Fibroblast of lung (primary cell): ENCODE measurements at regions not wholly inside any gene's neighbourhood (a gene's known extent, or its start where the extent isn't known, plus 50 kb on each side); places are given as distances from the start of the nearest gene placed in this dataset.

Experiments
- DNase-seq, 2 donors: peaks; one replicate each; pipeline versions ENCODE4 v3.0.0 to v3.0.0-alpha.2; 2010; ENCODE audit warnings: low read depth in 2 of 2
- H2AFZ ChIP-seq: 2 replicates; pipeline ENCODE4 v1.5.1; 2012; ENCODE audit warnings: low read length, control low read depth, inconsistent platforms
- H3K27ac ChIP-seq: 2 replicates; pipeline ENCODE4 v1.5.1; 2011; ENCODE audit warnings: low read length, control low read depth; ENCODE audit not compliant: insufficient read depth
- H3K27me3 ChIP-seq: 2 replicates; pipeline ENCODE4 v1.5.1; 2011; ENCODE audit warnings: mild to moderate bottlenecking, low read length; ENCODE audit not compliant: control insufficient read depth, insufficient read depth
- H3K36me3 ChIP-seq: 2 replicates; pipeline ENCODE4 v1.5.1; 2011; ENCODE audit warnings: low read length; ENCODE audit not compliant: control insufficient read depth, insufficient read depth
- H3K4me1 ChIP-seq: 2 replicates; pipeline ENCODE4 v1.5.1; 2011; ENCODE audit warnings: low read length; ENCODE audit not compliant: control insufficient read depth, insufficient read depth; ENCODE audit errors: extremely low read depth
- H3K4me2 ChIP-seq: 2 replicates; pipeline ENCODE4 v1.5.1; 2011; ENCODE audit warnings: low read length, control low read depth; ENCODE audit not compliant: insufficient read depth; ENCODE audit errors: extremely low read depth
- H3K4me3 ChIP-seq, 4 experiments: fragments of 200-600 bp in 1 of 4; sonication (generic) in 1 of 4; replicated peaks in 1 of 4; 2 replicates each; pipeline ENCODE4 v1.5.1; 2011 to 2016; ENCODE audit warnings: low read length in 4 of 4, low read depth in 3 of 4, mild to moderate bottlenecking in 3 of 4, control low read depth in 2 of 4, inconsistent platforms in 1 of 4, mixed read lengths in 1 of 4; ENCODE audit not compliant: insufficient read depth in 1 of 4; ENCODE audit errors: control extremely low read depth in 1 of 4
- H3K79me2 ChIP-seq: 2 replicates; pipeline ENCODE4 v1.5.1; 2012; ENCODE audit warnings: mild to moderate bottlenecking, low read length, inconsistent platforms; ENCODE audit not compliant: control insufficient read depth, insufficient read depth
- H3K9ac ChIP-seq: 2 replicates; pipeline ENCODE4 v1.5.1; 2011; ENCODE audit warnings: mild to moderate bottlenecking, low read length, control low read depth; ENCODE audit not compliant: insufficient read depth
- H3K9me3 ChIP-seq: 2 replicates; pipeline ENCODE4 v1.5.1; 2012; ENCODE audit warnings: low read depth, low read length; ENCODE audit not compliant: control insufficient read depth, insufficient read depth
- H4K20me1 ChIP-seq: 2 replicates; pipeline ENCODE4 v1.5.1; 2011; ENCODE audit warnings: low read length; ENCODE audit not compliant: control insufficient read depth, insufficient read depth; ENCODE audit errors: extremely low read depth
- CTCF ChIP-seq, 2 donors: IDR thresholded peaks in 1 of 2; conservative IDR thresholded peaks in 1 of 2; 1 replicate in 1 of 2; 2 replicates in 1 of 2; pipeline ENCODE4 v1.5.1; 2011 to 2012; ENCODE audit warnings: low read length in 2 of 2, control low read depth in 1 of 2, inconsistent platforms in 1 of 2, low read depth in 1 of 2, mild to moderate bottlenecking in 1 of 2
- EZH2 ChIP-seq: IDR thresholded peaks from 2 replicates; pipeline ENCODE4 v1.5.1; 2012; ENCODE audit warnings: low read length, control low read depth, mild to moderate bottlenecking; ENCODE audit errors: missing control alignments

GRCh38 chr2:195594919-195595694, 61.9 kb upstream of the SLC39A10 start:
- Histone ChIP-seq H3K9ac (no peak overlapping the region), H3K36me3 (no peaks in the 10 kb centered on the region), H3K27ac (no peak overlapping the region), H3K9me3 (no peaks in the 10 kb centered on the region), H3K4me1 (no peaks in the 10 kb centered on the region), H3K79me2 (no peaks in the 10 kb centered on the region), H2AFZ (no peak overlapping the region), H3K27me3 (no peaks in the 10 kb centered on the region), H3K4me2 (no peak overlapping the region), H3K4me3 (no peak overlapping the region), H4K20me1 (no peaks in the 10 kb centered on the region)
- no peak for DNase-seq
- TF ChIP-seq CTCF (conservative IDR thresholded peaks at IDR 0.05 in 1 of 2, IDR thresholded peaks at IDR 0.05 in 1 of 2; ENCODE audit: low read depth in 1 of 2, low read length in 2 of 2) (no peak), EZH2 (no peak)

- Histone ChIP-seq H3K4me3 (no peak overlapping the region), H4K20me1 (no peaks in the 10 kb centered on the region), H3K4me1 (no peaks in the 10 kb centered on the region), H3K36me3 (no peaks in the 10 kb centered on the region), H3K79me2 (no peaks in the 10 kb centered on the region), H2AFZ (no peak overlapping the region), H3K9ac (no peak overlapping the region), H3K9me3 (no peaks in the 10 kb centered on the region), H3K27me3 (no peaks in the 10 kb centered on the region), H3K4me2 (no peak overlapping the region), H3K27ac (no peak overlapping the region)
- no peak for DNase-seq
- TF ChIP-seq CTCF (conservative IDR thresholded peaks at IDR 0.05 in 1 of 2, IDR thresholded peaks at IDR 0.05 in 1 of 2; ENCODE audit: low read depth in 1 of 2, low read length in 2 of 2): no peak
- no peak for TF ChIP-seq EZH2
Observed at GRCh38 chr2:195594248-195594647, 62.8 kb upstream of the SLC39A10 start.

- TF ChIP-seq CTCF (conservative IDR thresholded peaks at IDR 0.05 in 1 of 2, IDR thresholded peaks at IDR 0.05 in 1 of 2; ENCODE audit: low read depth in 1 of 2, low read length in 2 of 2) (no peak), EZH2 (no peak)
- no peak for DNase-seq
- Histone ChIP-seq H4K20me1 (no peaks in the 10 kb centered on the region), H3K27me3 (no peaks in the 10 kb centered on the region), H3K79me2 (no peaks in the 10 kb centered on the region), H3K27ac (no peak overlapping the region), H3K9ac (no peak overlapping the region), H3K9me3 (no peaks in the 10 kb centered on the region), H3K4me2 (no peak overlapping the region), H3K4me3 (no peak overlapping the region), H3K36me3 (no peaks in the 10 kb centered on the region), H2AFZ (no peak overlapping the region), H3K4me1 (no peaks in the 10 kb centered on the region)
Observed at GRCh38 chr2:195592105-195592504, 64.9 kb upstream of the SLC39A10 start.
